Lung (tissue), 11 donors: ENCODE measurements at regions not wholly inside any gene's neighbourhood (a gene's known extent, or its start where the extent isn't known, plus 50 kb on each side); places are given as distances from the start of the nearest gene placed in this dataset.

Source experiments
- ATAC-seq: fragments of 200-7000 bp; cut with Tn5 transposase; one replicate; pipeline ENCODE4 v1.9.1; 2020; ENCODE audit warnings: moderate number of reproducible peaks; ENCODE audit not compliant: insufficient read depth, low FRiP score
- DNase-seq, 3 donors: peaks; one replicate each; pipeline ENCODE4 v3.0.0-alpha.2; 2013 to 2017
- H3K27ac ChIP-seq, 2 donors: one replicate each; pipeline ENCODE4 v1.5.1; 2013; ENCODE audit warnings: mild to moderate bottlenecking in 2 of 2, moderate library complexity in 2 of 2, control low read depth in 1 of 2, inconsistent platforms in 1 of 2, low read depth in 1 of 2, low read length in 1 of 2
- H3K27me3 ChIP-seq, 3 donors: one replicate each; pipeline ENCODE4 v1.5.1; 2013; ENCODE audit warnings: low read length in 2 of 3; ENCODE audit not compliant: control insufficient read depth in 3 of 3, insufficient read depth in 3 of 3
- H3K36me3 ChIP-seq, 4 donors: one replicate each; pipeline ENCODE4 v1.5.1; 2013; ENCODE audit warnings: low read length in 4 of 4, mild to moderate bottlenecking in 1 of 4, moderate library complexity in 1 of 4; ENCODE audit not compliant: control insufficient read depth in 4 of 4, insufficient read depth in 4 of 4
- H3K4me1 ChIP-seq, 5 donors: one replicate each; pipeline ENCODE4 v1.5.1; 2013; ENCODE audit warnings: low read length in 5 of 5, mild to moderate bottlenecking in 2 of 5, moderate library complexity in 1 of 5; ENCODE audit not compliant: control insufficient read depth in 5 of 5, insufficient read depth in 5 of 5
- H3K4me3 ChIP-seq: one replicate; pipeline ENCODE4 v1.5.1; 2013; ENCODE audit warnings: mild to moderate bottlenecking, control low read depth, moderate library complexity
- H3K9ac ChIP-seq, 2 donors: one replicate each; pipeline ENCODE4 v1.5.1; 2013; ENCODE audit warnings: low read length in 2 of 2, control low read depth in 1 of 2; ENCODE audit not compliant: insufficient read depth in 1 of 2
- H3K9me3 ChIP-seq, 4 donors: one replicate each; pipeline ENCODE4 v1.5.1; 2013; ENCODE audit warnings: low read length in 3 of 4, mild to moderate bottlenecking in 1 of 4, moderate library complexity in 1 of 4; ENCODE audit not compliant: control insufficient read depth in 4 of 4, insufficient read depth in 3 of 4
- CTCF ChIP-seq: IDR thresholded peaks from 2 replicates; pipeline ENCODE4 v1.5.1; 2012; ENCODE audit warnings: mild to moderate bottlenecking; ENCODE audit errors: control extremely low read depth, extremely low read depth
- WGBS, 2 donors: extraction: QIAGEN DNeasy Blood & Tissue Kit; methylation state at CpG; one replicate each; pipeline ENCODE4 v1.1.7; 2013; 5-methylcytosine and 5-hydroxymethylcytosine counted together
- donor health status: control.
- donor health status: control.
- donor health status: Bipolar disorder and iron deficiency.
- donor health status: healthy.
- donor health status: DM: yes; HTN: yes; CAD: no.

- no peak for TF ChIP-seq CTCF
- no peak for ATAC-seq
- 81 to 85% methylated on average over 11 of the region's 11 CpGs for WGBS, 2 donors
- H3K4me1 ChIP-seq: no peaks in the 10 kb centered on the region
- H3K9me3 ChIP-seq: no peaks in the 10 kb centered on the region
- H3K4me3 ChIP-seq: no peak overlapping the region
- no peak overlapping the region for H3K27ac ChIP-seq
- H3K9ac ChIP-seq: no peak overlapping the region
- H3K27me3 ChIP-seq: no peaks in the 10 kb centered on the region
- DNase-seq: no peak
- no peaks in the 10 kb centered on the region for H3K36me3 ChIP-seq
Measured at GRCh38 chr15:70566989-70567388, 196.4 kb downstream of the UACA start.

- Histone ChIP-seq H3K4me1 (no peaks in the 10 kb centered on the region), H3K4me3 (no peak overlapping the region), H3K9me3 (no peaks in the 10 kb centered on the region), H3K9ac (no peak overlapping the region), H3K36me3 (no peaks in the 10 kb centered on the region), H3K27ac (no peak overlapping the region), H3K27me3 (no peaks in the 10 kb centered on the region)
- no peak for TF ChIP-seq CTCF
- ATAC-seq (no peak), DNase-seq (peak; percentile 59 to 71 (median 61))
- 57 to 63% methylated on average over 14 of the region's 14 CpGs for WGBS, 2 donors
Measured at GRCh38 chr15:70566047-70566835, 197.1 kb downstream of the UACA start.

- Histone ChIP-seq H3K36me3 (no peaks in the 10 kb centered on the region), H3K27me3 (peaks cover 0 to 2% (median 0%) of the 10 kb centered on the region in 3 donors), H3K4me1 (peaks cover 0 to 15% (median 10%) of the 10 kb centered on the region in 5 donors), H3K9me3 (no peaks in the 10 kb centered on the region), H3K4me3 (no peak overlapping the region), H3K27ac (no peak overlapping the region), H3K9ac (no peak overlapping the region)
- TF ChIP-seq CTCF: no peak
- WGBS, 2 donors: 94 to 97% methylated on average over 6 of the region's 6 CpGs
- ATAC-seq (no peak), DNase-seq (no peak)
Measured at GRCh38 chr15:70563561-70564095, 199.7 kb downstream of the UACA start.
